Umbilical cord (tissue), 1 donor: ENCODE measurements at regions not wholly inside any gene's neighbourhood (a gene's known extent, or its start where the extent isn't known, plus 50 kb on each side); places are given as distances from the start of the nearest gene placed in this dataset.

Experiments used
- DNase-seq: peaks from one replicate; pipeline ENCODE4 v3.0.0-alpha.2; 2015; ENCODE audit warnings: low spot score

DNA sequence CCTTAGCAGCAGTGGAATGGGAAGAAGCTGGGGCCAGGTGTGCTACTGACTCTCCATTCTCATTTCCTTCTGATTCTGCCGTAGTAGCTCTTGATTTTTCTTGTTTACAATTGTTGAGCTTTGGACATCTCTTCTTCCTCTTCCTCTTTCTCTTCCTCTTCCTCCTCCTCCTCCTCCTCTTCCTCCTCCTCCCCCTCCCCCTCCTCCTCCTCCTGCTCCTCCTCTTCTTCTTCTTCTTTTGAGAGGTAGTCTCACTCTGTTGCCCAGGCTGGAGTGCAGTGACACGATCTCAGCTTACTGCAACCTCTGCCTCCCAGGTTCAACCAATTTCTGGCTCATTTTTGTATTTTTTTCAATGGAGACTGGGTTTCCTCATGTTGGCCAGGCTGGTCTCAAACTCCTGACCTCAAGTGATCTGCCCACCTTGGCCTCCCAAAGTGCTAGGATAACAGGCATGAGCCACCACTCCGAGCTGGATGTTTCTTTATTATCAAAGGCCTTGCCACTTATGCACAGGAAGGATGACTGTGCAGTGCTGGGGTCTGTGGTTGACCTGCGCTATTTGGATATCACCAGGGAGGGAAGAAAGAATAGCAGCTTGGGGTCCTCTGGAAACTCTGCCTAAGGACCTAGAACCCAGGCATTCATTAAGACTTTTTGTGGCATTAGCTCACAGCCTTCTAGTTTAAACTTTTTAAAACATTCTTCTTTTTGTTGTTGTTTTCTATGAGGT, 127.8 kb upstream of the KCNJ16 start:
- no peak for DNase-seq

GRCh38 chr17:69948406-69948805, 126.6 kb upstream of the KCNJ16 start:
- DNase-seq = no peak

- DNase-seq = peak; percentile 9
Measured at GRCh38 chr17:69949496-69949895, 125.5 kb upstream of the KCNJ16 start.

DNA sequence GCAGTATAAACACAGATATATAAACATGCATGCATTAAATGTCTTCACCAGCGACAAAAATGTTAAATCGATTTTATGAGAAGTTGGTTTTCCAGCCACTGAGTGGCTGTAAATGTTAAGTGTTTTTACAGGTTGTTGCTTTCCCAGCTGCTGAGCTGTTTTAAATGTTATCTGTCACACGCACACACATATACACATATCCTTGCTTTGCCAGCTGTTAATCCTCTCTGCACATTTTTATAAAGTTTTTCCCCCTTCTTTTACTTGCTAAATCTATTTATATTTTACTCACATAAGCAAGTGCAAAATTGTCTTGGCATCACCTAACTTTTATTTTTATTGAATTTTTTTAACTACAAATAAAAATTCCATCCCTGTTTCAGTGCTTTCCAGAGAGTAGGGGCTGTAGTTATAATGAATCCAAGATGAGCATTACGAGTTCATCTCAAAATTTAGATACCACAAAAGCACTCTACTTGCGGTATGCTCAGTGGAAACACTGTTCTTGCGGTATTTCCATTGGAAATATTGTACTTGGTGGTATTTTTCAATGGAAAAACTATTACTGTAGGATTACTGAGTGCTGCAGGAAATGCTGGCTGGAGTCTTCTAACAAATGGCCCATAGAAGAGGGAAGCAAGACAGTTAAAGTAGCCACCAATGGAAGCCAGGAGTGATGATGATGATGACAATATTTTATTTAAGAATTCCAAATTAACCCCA, 124.9 kb upstream of the KCNJ16 start:
- no peak for DNase-seq

GRCh38 chr17:69950701-69951418, 124.2 kb upstream of the KCNJ16 start:
- DNase-seq = no peak

DNA sequence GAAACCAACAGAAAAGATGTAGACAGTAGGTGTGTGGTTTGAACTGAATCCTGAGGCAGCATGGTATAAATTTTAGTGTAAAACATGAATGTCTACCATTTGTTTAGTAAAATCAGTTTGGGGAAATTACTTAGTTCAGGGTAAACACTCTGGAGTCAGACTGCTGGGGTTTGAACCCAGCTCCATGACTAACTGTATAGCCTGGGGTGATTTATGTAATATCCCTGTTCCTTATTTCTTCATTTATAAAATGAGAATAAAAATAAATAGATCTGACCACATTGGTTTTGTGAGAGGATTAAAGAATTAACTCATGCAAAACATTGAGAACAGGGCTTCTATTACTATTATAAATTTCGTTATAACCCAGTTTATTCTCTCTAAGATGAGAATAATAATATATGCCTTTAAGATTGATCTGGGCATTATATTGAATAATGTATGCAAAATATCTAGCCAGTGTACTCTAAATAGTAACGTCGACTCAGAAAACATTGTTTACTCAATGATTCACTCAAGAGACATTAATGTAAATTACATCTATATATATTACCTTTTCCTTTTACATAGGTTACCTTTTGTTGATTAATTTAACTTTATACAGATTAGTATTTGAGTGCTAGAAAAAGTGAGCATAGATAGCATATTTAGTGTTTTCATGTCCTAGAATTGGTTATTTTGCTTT, 120.6 kb upstream of the KCNJ16 start:
- DNase-seq = no peak

DNA sequence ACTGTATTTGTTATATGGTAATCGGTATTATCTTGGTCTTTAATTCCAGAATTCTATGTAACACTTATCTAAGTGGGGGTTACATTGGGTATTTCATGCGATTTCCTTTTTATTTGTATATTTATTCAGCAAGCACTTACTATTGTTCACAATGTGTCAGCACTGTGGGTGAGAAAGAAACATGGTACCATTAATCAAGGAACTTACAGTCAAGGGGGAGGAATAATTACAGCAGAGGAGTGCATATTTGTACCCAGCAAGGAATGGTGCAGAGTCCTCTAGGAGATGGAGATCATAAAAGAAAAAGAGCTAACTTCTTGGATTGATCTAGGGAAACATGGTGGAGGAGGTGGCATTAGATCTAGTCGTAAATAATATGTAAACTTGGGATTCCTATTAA, 117.0 kb upstream of the KCNJ16 start:
- DNase-seq = no peak

DNA sequence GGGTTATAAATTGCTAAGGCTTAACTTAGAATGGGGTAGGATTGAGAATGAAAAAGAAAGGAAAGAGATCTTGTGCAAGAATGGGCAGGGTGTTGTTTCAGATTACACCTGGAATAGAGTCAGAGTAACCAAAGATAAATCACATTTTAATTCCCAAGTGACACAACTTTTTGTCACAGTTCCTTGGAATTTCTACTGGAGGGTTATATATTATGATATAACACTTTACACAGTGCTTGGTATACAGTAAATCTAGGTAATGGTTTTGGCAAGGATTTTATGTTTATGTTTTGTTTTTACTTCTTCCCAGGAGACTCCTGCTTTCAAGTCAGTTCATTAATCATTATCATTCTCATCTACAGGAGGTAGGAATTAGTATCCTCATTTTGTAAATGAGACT, 115.7 kb upstream of the KCNJ16 start:
- no peak for DNase-seq

DNA sequence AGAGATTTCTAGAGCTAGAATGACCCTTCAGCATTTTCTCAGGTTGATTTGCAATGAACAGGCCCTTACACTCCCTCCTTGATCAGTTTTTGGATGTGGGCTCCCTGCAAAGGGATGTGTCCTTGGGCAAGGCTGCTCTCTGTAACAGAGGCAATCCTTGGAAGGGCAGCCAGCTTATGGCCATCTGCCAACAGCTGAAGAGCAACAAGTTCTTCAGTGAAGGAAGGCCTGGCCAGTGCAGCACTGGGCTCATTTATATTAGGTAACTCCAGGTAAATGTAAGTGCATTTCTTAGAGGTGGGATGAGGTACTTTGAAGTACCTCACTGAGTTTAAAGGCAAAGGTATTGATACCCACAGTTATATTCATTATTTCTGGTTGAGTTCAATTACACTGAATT, 114.3 kb upstream of the KCNJ16 start:
- DNase-seq = no peak

DNA sequence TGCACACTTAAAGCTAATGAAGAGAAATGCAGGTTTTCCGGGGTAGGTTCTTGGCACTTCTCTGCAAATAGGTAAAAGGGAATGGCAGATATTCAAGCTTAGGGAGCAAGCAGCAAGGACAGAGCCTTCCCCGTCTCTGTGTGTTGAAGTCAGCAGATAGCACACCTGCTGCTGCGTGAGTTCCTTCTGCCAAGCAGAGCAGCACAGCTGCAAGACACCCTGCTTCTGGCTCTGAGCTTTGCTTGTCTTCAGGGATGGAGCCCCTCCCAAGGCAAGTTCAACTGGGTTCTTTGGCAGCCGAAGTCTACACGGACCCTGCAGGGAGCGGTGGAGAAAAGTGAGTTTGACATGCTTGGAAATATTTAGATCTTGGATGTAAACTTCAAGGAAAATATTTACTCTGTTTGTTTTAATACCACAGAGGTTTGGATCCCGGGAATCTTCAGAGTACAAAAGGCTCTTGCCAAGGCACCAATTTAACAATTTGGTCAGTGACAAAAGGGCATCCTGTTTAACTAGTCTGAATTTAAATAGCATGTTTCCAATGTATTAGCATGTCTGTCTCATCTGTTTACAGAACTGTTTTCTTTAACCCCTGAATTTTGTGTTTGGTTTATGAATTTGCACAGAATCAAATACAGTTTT, 113.4 kb upstream of the KCNJ16 start:
- no peak for DNase-seq

GRCh38 chr17:69962436-69962995, 112.5 kb upstream of the KCNJ16 start:
- DNase-seq = no peak

- DNase-seq = no peak
Measured at GRCh38 chr17:69967910-69968411, 107.1 kb upstream of the KCNJ16 start.

DNA sequence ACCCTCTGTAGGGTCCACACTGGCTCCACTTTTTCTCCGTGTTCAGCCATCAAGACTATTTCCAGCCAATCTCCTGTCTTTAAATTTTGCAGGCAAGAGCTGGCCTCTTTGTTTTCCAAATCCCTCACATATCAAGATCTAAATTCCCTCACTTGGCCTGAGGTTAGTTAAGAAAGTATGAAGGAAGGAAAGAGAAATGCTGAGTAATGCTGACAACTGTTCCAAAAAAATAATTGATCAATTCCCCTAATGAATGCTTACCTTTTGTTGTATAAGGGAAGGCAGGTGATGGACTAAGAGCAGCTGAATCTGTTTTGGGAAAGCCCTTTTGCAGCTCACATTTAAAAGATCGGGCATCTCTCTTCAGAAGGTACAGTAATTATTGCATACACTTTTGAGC, 105.1 kb upstream of the KCNJ16 start:
- DNase-seq = no peak

- DNase-seq = no peak
Measured at GRCh38 chr17:69972251-69972650, 102.8 kb upstream of the KCNJ16 start.

DNA sequence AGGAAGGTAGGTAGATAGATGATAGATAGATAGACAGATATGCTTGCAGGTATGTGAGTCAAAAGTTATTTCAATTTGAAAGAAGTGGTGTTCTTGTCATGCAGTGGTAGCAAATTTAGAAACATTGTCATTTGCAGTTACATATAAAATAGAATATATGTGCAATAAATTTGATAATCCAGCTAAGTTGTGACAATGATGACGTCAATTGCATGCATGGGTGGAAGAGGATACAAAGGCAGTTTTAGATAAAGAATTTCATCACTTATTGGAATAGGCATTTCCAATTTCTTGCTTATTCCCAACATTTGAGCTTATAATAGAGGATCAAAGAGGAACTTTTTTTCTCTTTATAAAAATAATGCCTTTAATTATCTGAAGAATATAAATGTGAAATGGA, 99.2 kb upstream of the KCNJ16 start:
- DNase-seq = no peak

GRCh38 chr17:69978056-69978646, 96.9 kb upstream of the KCNJ16 start:
- DNase-seq = no peak

- DNase-seq = no peak
Measured at GRCh38 chr17:69981441-69981840, 93.6 kb upstream of the KCNJ16 start.

DNA sequence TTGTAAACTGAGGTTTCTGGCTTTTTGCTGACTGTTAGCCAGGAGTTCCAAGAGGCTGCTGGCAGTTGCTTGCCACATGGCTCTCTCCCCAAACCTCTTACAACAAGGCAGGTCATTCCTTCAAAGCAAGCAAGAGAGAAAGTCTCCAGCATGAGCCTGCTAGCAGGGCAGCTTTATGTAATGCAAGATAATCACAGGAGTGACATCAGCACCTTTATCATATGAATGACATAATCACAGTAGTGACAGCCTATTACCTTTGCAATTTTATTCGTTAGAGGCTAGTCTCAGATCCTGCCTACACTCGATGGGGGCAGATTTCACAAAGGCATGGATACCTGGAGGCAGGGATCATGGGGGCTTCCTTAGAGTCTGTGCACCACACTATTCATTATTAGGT, 79.5 kb upstream of the KCNJ16 start:
- no peak for DNase-seq

- DNase-seq = no peak
Measured at GRCh38 chr17:69997332-69997731, 77.7 kb upstream of the KCNJ16 start.

DNA sequence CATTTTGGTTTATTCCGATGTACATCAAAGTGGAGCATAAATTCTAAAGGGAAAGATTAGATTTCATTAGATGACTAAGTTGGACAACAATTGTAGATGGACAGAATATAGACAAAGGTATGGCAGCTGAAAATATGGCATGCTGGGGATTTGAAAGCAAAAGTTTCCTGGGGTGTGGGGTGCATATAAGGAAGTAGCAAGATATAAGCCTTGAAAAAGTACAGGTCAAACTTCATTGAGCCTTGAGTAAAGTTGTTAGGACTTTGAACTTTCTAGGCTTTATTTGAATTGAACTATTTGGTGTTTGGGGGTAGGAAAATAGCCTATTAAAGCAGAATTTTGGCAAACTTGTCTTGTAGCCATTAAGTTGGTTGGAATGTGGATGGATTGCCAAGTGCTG, 75.8 kb upstream of the KCNJ16 start:
- DNase-seq = no peak

- DNase-seq = no peak
Measured at GRCh38 chr17:70006159-70006558, 68.9 kb upstream of the KCNJ16 start.
